ENCODE measurements at regions not wholly inside any gene's neighbourhood (a gene's known extent, or its start where the extent isn't known, plus 50 kb on each side); places are given as distances from the start of the nearest gene placed in this dataset.

GRCh38 chr16:79947771-79948170 is 347.2 kb upstream of the MAF start:
- TF ChIP-seq POLR2A (IDR thresholded peaks at IDR 0.05; ENCODE audit: low read depth, low read length) (no peak), POLR2AphosphoS5 (IDR thresholded peaks at IDR 0.05; ENCODE audit: low read depth, low read length) (no peak)
